GM19455 (cell line): ENCODE measurements at regions not wholly inside any gene's neighbourhood (a gene's known extent, or its start where the extent isn't known, plus 50 kb on each side); places are given as distances from the start of the nearest gene placed in this dataset.
"Not testable (repeated sequence)": the region's sequence is repeated elsewhere in the genome, so short reads cannot be mapped to it uniquely, and the experiment has no call there.

Source experiments
- ATAC-seq: cut with Tn5 transposase; IDR thresholded peaks from one replicate; pipeline ENCODE4 v1.9.1; 2021; ENCODE audit not compliant: unreplicated experiment

DNA sequence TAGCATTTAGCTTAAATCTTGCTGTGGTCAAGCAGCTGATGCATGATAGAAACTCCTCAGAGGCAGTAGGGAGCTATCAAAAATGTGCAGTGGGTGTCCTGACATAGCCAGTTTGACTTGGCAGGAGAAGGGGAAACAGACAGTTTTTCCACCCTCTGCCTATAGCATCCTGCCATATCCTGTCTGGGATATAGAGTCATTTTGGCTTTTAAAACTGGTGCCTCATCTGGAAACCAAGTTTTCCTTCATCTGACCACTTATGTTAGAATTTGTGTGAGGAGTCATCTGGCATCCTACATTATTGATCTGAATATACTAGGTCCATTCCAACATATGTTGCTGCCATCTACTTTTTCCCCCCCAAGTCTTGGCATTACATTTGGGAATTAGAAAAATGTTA is 284.1 kb downstream of the CD109 start:
- no peak for ATAC-seq

DNA sequence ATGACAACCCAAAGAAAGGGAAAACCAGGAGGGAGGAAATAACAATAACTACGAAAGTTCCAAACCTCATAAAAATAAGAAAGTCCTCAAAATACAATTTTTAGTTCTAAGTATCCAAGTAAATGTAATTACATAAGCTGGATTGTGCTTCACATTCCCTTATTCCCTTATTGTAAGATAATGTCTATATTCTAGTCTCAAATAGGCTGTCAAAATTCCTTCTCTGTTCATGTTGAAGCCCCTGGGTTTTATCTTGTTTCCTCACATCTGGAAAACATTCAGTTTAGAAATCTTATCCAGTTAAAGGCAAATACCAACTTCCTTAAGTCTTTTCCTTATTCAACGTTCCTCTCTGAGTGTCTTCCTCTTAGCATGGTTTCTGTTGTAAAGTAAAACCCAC is 282.3 kb downstream of the CD109 start:
- no peak for ATAC-seq

DNA sequence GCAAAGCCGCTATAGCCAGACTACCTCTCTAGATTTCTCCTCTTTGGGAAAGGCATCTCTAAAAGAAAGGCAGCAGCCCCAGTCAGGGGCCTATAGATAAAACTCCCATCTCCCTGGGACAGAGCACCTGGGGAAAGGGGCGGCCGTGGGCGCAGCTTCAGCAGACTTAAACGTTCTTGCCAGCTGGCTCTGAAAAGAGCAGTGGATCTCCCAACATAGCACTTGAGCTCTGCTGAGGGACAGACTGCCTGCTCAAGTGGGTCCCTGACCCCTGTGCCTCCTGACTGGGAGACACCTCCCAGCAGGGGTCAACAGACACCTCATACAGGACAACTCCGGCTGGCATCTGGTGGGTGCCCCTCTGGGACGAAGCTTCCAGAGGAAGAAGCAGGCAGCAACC is 276.5 kb downstream of the CD109 start:
- ATAC-seq: not testable (repeated sequence)

DNA sequence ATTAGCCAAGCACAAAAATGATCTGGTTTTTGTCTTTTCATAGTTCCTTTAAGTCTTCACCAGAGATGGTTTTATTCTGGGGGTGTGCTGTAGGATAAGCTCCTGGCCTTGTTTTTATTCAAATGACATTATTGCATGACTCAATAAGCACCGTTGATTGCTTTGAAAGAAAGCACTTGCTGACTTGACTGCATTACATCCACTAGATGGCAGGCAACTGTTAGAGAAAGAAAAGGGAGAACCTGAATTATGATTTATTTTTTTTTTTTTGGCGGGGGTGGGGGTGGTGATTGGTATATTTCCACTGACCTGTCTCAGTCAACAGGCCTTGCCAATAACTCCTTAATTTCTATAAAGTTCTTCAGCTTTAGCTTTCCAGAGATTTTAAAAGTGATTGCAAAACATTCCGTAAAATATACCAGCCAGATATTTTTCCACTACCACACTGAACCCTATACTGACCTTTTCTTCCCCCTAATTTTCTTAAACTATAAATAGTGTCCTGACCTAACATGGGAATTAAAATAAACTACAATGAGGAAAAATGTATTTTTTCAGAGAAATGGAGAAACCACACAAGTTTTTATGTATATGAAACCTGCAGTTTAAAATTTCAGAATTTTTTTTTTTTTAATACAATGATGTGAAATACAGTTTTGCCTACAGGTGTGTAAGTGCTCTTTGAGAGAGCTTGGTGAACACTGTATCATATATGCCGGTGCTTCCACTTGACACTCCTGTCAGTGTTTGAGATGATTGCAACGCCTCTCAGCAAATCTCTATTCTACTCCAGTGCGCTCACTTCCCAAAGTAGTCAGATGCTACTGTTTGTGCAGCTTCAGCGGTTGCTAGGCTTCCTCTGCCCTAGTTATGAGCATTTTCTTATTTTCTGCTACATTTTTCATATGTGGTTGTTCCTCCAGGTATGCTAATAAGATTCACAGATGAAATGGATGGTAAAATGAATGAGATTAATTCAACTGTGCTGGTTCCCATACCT is 274.3 kb downstream of the CD109 start:
- no peak for ATAC-seq

DNA sequence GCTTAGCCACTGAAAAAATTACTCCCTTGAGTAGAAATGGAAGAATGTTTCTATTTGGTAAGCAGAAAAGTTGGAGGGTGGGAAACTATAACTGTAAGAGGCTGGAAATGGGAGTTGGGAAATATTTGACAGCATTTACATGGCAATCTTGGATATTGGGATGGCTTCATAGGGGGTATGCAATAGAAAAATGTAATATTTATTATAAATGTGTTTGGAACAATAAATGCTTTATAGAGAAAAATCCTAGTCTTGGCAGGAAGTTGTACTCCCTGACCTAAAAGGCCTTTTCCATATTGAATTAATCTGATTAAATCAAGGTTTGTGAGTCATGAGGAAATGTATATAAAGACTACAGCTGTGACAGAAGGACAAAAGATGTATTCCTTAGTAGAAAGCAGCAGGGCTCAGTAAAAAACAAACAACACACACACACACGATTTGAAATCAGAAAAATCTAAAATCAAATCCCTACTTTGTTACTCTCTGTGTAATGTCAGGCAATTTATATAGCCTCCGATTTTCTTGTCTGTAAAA is 272.3 kb downstream of the CD109 start:
- no peak for ATAC-seq

DNA sequence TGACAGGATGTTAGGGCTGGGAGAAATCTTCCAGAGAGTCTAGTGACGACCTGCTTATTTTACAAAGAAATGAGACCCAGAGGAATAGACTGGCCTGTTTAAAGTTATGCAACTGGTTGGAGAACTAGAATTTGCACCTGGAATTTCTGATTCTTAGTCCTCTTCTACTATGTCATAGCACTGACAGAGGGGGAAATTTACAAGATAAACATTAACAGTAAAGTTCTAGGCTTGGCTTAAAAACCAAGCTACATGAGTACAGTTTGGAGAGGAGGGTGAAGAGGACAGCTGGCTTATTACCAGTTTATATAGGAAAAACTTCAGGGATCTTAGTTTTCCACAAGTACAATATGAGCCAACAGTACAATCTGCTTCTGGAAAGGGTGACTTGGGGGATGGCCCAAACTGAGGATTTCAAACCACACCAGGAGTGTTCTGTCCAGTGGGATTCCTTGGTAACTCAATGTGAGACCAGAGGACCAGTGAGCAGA is 269.6 kb downstream of the CD109 start:
- ATAC-seq: no peak

DNA sequence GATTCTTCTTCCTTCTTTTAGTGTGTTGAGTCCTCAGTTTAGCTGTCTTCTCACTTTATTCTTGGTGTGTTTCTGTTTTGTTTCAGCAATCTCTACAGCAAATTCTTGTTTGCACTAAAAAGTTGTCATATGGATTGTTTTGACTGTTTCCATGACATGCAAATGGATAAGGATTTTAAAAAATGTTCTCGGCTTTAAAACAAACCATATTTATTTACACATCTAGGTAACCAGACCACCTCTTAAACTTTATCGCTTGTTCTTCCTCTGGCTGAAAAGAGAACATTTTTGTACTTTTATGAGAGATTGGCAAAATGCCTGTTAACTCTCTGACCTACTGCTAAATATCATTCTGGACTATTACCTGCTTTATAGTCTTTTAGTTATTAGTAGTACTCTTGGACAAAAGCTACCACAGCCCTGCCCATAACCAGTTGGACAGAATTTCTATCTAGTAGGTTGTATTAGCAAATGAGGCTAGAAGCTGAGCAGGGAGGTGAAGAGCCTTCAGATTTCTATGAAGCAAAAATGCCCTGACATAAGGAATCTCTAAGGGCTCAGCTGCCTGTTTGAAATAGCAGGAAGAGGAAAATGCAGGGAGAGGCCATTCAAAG is 268.3 kb downstream of the CD109 start:
- no peak for ATAC-seq

DNA sequence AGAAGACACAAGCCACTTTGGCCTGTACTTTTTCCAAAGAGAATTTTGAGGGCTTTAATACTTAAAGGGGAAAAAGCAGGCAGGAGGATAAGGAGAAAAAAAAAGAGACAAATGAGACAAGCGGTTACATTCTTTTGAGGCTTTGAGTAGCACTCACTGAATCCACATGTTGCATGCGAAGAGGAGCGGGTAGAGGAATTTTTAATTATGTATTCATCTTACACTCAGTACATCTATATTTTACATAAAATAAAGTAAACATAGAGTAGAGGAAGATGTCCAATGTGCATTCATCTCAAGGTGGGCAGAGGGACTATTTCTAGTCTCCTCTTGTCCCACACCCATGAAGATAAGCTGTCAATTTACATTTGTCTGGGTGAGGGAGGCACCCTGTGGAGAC is 266.9 kb downstream of the CD109 start:
- ATAC-seq: no peak

DNA sequence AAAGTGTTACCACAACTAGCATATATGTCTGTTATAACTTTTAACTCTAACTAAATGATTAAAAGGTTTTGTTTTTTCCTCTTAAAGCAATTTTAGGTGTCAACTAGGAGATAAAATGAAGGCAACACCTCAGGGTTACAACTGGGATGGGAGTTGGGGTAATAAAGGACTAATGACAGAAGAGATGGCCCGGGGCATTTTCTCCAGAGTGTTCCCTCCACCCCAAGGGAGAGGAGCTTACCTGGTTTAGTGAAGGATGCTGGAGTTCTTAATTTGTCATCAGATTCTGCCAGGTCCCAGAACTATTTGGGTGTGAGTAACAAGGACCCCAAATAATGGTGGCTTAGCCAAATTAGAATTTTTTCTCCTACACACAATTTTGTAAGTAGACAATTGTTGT is 260.3 kb downstream of the CD109 start:
- no peak for ATAC-seq

DNA sequence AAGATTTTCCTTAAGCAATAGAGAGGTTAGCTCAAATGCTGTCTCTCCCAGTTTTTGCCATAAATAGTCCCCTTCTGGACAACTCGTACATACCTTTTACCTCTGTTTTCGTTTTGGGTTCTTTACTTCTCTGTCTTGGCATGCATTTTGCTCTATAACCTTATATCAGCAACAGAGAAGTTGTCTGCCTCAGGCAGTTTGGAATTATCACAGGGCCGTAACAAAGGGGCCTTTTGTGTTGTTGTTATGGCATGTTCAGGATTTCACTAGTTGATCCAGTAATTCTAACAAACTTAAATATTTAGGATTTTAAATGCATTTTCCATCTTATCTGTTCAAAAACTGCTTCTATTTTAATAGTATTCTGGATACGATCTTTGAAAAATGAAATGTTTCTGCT is 259.8 kb downstream of the CD109 start:
- no peak for ATAC-seq

DNA sequence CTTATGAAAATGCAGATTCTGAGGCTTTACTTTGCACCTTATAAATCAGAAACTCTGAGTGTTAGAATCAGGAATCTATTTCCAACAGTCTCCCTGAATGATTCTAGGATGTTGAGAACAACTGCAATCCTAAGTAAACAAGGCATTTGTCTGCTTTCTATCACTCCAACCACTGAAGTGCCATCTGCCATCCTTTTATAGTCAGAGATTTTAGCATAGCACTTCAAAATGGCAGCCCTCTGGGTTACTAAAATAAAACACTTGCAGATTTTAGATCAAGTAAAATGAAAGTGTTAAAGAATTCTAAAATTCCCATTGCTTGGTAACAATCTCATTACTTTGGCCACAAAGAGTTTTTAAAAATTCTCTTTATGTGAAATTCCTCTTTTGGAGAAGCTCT is 258.9 kb downstream of the CD109 start:
- no peak for ATAC-seq

DNA sequence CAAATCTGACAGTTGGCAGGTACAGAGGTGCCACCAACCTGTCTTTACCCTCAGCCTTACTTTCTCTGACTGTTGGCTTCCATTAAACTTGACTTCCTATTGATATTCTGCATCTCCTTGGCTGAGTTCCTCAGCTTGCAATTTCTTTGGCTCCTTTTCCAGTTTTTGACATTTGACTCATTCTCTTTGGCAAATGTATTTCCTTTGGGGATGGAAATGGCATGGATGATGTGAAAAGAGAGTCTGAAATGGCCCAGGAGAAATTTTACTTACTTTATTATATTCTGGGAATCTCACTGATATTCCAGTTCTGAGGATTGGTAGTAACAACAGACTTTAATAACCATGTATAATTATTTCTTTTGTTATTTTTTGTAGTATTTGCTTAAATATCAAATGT is 255.2 kb downstream of the CD109 start:
- no peak for ATAC-seq

DNA sequence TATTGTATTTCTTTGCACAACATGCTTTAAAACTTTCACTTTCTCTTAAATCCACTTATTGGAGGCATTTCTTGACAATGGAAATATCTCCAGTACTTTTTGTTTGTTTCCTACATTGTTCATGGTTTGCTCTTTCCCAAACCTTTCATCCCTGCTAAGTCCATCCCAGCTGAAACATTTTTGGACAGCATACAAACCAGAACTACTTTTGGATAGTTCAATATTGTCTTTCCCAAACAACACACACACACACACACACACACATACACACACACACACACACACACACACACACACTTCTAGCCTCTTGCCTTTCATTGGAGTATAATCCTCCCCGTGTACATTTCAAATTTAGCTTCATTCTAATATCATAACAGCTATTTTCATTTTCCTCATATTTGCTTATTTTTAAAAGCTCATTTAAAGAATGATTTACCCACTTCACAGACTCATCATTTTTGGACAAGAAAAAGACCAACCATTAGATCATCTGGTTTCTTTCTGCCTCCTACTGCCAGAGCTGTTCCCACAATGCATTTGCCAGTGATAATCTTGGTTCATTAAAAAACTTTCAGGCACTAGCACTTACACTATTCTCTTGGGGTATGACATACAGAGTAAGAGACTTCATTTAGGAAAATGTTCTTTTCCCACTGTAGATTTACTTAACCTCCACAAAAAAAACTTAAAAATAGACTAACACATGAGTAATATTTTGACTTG is 248.1 kb downstream of the CD109 start:
- ATAC-seq: no peak

DNA sequence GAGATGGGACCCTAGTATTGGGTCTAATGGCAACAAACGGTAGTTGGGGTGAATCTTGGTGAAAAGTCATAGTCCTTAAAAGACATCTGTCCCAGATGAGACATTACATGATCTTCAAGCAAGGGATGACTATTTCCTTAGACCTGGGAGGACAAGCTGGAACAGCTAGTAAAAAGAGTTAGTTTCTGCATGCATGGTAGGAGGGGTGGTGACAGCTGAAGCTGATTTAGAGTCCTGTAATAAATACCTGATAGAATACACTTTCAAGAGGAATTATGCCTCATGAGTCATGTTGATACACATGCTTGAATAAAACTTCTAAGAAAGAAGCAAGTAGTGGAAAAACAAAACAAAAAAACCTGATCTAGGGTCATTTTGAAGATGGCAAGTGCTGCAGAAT is 247.4 kb downstream of the CD109 start:
- ATAC-seq: no peak

DNA sequence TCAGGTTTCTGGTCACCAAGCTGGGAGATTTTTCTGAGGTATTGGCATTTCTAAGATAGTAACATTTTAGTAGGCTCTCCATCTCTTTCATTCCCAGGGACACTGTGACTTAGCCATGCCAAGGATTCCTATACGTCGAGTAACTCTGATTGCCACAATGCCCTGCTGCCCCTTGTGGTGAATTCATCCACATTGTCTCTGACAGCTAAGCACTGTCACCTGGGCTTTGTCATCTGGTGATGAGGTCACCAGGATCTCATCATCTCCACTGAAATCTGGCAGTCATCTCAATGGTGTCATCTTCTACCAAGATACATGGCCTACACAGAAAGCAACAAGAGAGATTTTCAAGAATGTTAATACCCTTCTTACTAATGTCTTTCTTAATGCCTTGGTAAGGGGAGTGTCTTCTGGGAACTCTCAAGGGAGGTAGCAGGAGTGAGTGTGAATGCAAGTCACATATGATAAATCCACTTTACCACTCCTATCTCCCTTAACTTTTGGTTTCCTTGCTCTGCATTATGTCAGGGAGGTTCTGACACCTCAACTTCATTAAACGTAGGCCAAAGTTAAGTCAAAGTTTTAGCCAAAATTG is 246.7 kb downstream of the CD109 start:
- no peak for ATAC-seq

DNA sequence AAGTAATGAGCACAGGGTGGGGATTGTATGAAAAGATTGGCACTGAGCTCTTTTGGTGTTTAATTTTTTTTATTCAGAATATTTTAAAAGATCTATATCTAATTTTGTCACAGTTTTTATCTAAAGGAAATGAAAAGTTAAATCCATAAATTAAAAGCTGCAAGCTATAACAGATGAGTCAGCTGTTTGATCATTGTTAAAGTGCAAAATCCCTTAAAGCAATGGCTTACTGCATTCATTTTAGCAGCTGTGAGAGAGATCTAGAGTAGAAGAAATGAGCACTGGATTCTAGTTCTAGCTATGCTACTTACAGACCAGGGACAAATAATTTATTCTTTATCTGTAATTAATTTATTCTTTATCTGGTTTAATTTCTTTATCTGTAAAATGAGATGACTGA is 245.9 kb downstream of the CD109 start:
- ATAC-seq: no peak

DNA sequence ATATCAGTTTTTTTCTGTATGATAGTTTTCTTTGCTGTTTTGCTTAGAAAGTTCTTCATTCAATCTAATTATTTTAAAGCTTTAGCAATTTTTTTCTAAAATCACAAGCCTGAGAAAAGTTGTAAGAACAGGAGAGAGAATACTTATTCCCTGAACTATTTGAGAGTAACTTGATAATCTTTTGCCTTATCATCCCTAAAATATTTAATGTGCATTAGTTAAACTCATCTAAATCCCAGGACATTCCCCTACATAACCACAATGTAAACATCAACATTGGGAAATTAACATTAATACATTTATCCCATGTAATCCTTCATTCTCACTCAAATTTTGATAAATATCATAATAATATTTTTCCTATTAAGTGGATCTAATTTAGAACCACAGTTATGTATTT is 241.8 kb downstream of the CD109 start:
- ATAC-seq: no peak

DNA sequence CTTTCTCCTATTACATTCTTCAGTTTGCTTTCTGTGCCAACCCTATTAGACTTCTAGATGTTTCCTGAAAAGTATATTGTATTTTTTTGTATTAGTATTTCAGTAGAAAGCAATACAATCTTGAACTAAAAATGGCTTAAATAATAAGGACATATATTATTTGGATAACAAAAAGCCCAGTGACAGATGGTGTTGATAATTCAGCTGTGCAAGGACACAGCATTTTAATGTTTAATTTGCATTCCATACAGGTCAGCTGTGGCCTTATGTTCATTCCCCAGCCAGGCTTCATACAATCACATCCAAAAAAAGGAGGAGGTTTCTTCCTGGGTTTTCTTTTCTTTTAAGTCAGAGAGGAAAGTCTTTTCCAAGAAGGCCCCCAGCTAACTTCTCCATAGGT is 236.9 kb downstream of the CD109 start:
- ATAC-seq: no peak

DNA sequence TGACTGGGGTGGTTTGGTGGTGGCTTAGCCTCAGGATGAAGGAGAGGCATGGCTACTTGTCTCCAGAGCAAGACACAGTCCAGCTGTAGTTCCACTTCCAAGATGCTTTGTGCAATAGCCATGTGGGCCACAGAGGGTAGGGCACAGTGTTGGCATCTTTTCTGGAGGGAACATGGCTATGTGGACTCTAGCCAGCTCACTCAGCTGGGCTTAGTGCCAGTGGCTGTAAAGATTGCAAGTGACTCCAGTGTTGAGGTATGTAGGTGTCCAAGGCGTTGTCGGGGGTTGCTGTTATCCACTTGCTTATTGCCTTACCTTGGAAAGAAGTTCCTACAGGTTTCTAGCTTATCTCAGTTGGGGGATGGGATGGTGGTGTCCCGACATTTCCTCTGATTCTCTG is 233.4 kb downstream of the CD109 start:
- no peak for ATAC-seq

DNA sequence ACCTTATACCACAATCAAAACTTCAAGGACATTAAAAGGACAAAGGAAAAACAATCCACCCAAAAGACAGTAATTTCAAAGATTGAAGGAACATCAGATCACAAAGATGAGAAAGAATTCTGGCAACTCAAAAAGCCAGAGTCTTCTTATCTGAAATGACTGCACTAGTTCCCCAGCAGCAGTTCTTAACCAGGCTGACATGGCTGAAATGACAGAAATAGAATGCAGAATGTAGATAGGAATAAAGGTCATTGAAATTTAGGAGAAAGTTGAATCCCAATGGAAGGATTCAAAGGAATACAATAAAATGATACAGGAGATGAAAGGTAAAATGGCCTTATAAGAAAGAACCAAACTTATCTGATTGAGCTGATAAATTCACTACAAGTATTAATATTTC is 231.4 kb downstream of the CD109 start:
- ATAC-seq: no peak

DNA sequence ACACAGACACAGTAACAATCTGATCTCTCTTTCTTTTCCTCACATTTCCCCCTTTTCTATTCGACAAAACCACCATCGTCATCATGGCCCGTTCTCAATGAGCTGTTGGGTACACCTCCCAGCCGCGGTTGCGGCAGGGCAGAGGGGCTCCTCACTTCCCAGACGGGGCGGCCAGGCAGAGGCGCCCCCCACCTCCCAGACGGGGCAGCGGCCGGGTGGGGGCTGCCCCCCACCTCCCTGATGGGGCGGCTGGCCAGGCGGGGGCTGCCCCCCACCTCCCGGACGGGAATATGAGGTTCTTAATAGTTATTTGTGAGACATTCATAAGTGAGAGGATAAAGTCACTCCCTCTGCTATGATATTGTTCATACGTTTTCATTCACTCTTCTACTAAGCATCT is 229.7 kb downstream of the CD109 start:
- not testable (repeated sequence) for ATAC-seq
